SJSA1 (cell line): ENCODE measurements at regions not wholly inside any gene's neighbourhood (a gene's known extent, or its start where the extent isn't known, plus 50 kb on each side); places are given as distances from the start of the nearest gene placed in this dataset.
"Not testable (repeated sequence)": the region's sequence is repeated elsewhere in the genome, so short reads cannot be mapped to it uniquely, and the experiment has no call there.

Experiments
- DNase-seq, 2 experiments: peaks; one replicate each; pipeline ENCODE4 v3.0.0-alpha.2; 2015 to 2020; ENCODE audit warnings: low spot score in 2 of 2, low read depth in 1 of 2
- H3K27ac ChIP-seq: fragments of 250-450 bp; sonication (Bioruptor Pico); 2 replicates; pipeline ENCODE4 v1.5.1; 2020; ENCODE audit warnings: mild to moderate bottlenecking, moderate library complexity
- H3K27me3 ChIP-seq: fragments of 250-450 bp; sonication (Bioruptor Pico); replicated peaks from 2 replicates; pipeline ENCODE4 v1.5.1; 2020; ENCODE audit warnings: mild to moderate bottlenecking, moderate library complexity
- H3K36me3 ChIP-seq: fragments of 250-450 bp; sonication (Bioruptor Pico); 2 replicates; pipeline ENCODE4 v1.5.1; 2020; ENCODE audit warnings: mild to moderate bottlenecking
- H3K4me1 ChIP-seq: fragments of 250-450 bp; sonication (Bioruptor Pico); replicated peaks from 2 replicates; pipeline ENCODE4 v1.6.1; 2021; ENCODE audit warnings: mild to moderate bottlenecking
- H3K4me3 ChIP-seq: fragments of 250-450 bp; sonication (Bioruptor Pico); 2 replicates; pipeline ENCODE4 v1.5.1; 2020; ENCODE audit warnings: mild to moderate bottlenecking
- H3K9me3 ChIP-seq: fragments of 250-450 bp; sonication (Bioruptor Pico); replicated peaks from 2 replicates; pipeline ENCODE4 v1.5.1; 2020; ENCODE audit warnings: mild to moderate bottlenecking

DNA sequence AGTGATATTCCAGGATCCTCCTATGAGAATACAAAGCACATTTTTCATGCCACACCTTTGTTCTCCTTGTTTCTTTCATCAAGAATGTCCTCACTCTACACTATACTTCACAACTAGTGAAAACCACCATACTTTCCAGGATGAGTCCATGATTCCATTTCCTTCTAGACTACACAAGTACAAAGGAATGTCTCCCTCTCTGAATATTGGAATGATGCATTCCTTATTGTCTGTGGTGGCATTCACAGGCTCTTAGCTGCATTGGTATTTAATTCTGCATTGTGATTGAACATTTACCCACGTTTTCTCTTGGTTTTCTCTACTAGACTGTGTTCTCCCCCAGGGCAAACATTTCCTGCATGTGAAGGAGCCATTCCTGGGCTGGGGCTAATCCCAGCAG, 217.5 kb downstream of the RAP2B start:
- Histone ChIP-seq H3K4me1 (no peaks in the 10 kb centered on the region), H3K4me3 (no peak overlapping the region), H3K27ac (no peak overlapping the region), H3K36me3 (no peaks in the 10 kb centered on the region), H3K27me3 (no peaks in the 10 kb centered on the region), H3K9me3 (no peaks in the 10 kb centered on the region)
- peak in 1 of 2 experiments; percentile 11 for DNase-seq

- Histone ChIP-seq H3K9me3 (no peaks in the 10 kb centered on the region), H3K27me3 (no peaks in the 10 kb centered on the region), H3K36me3 (no peaks in the 10 kb centered on the region), H3K4me1 (no peaks in the 10 kb centered on the region), H3K4me3 (no peak overlapping the region), H3K27ac (no peak overlapping the region)
- no peak for DNase-seq
These were observed 223.3 kb downstream of the RAP2B start for GRCh38 chr3:153385343-153385742.

DNA sequence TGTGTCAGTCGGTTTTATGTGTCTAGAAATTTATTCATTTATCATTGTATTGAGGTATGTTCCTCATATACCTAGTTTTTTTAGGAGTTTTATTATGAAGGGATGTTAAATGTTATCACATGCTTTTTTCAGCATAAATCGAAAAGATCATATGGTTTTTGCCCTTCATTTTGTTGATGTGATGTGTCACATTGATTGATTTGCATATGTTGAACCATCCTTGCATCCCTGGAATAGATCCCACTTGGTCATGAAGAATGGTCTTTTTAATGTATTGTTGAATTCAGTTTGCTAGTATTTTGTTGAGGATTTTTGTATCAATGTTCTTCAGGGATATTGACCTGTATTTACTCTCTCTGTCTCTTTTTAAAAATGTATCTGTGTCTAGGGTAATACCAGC, 230.3 kb downstream of the RAP2B start:
- Histone ChIP-seq H3K9me3 (no peaks in the 10 kb centered on the region), H3K4me1 (no peaks in the 10 kb centered on the region), H3K4me3 (no peak overlapping the region), H3K27me3 (no peaks in the 10 kb centered on the region), H3K27ac (no peak overlapping the region), H3K36me3 (no peaks in the 10 kb centered on the region)
- DNase-seq = no peak

- Histone ChIP-seq H3K9me3 (no peaks in the 10 kb centered on the region), H3K36me3 (no peaks in the 10 kb centered on the region), H3K27me3 (no peaks in the 10 kb centered on the region), H3K4me1 (no peaks in the 10 kb centered on the region), H3K27ac (no peak overlapping the region), H3K4me3 (no peak overlapping the region)
- no peak for DNase-seq
These were observed 232.0 kb downstream of the RAP2B start for GRCh38 chr3:153394017-153394416.

DNA sequence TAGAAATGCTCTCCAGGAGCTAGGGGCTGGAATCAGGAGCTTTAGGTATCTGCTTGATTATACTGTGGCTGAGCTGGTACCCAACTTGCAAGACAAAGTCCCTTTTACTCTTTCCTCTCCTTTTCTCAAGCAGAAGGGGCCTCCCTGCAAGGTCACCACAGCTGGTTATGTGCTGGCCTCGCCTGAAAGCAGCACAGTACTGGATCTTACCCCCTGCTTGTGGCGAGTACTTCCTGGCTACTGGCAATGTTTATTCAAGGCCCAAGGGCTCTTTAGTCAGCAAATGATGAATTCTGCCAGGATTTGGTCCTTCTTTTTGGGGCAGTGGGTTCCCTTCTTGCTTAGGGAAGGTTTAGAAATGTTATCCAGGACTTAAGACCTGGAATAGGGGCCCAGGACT, 234.6 kb downstream of the RAP2B start:
- no peaks in the 10 kb centered on the region for H3K4me1 ChIP-seq
- no peaks in the 10 kb centered on the region for H3K36me3 ChIP-seq
- H3K9me3 ChIP-seq = no peaks in the 10 kb centered on the region
- no peak overlapping the region for H3K4me3 ChIP-seq
- no peak overlapping the region for H3K27ac ChIP-seq
- DNase-seq = no peak
- H3K27me3 ChIP-seq = no peaks in the 10 kb centered on the region

- no peaks in the 10 kb centered on the region for H3K9me3 ChIP-seq
- H3K27ac ChIP-seq = no peak overlapping the region
- no peaks in the 10 kb centered on the region for H3K36me3 ChIP-seq
- H3K27me3 ChIP-seq = no peaks in the 10 kb centered on the region
- DNase-seq = no peak
- H3K4me1 ChIP-seq = no peaks in the 10 kb centered on the region
- H3K4me3 ChIP-seq = no peak overlapping the region
These were observed 235.8 kb downstream of the RAP2B start for GRCh38 chr3:153397794-153398193.

GRCh38 chr3:153399636-153400035, 237.6 kb downstream of the RAP2B start:
- H3K4me1 ChIP-seq = no peaks in the 10 kb centered on the region
- no peaks in the 10 kb centered on the region for H3K36me3 ChIP-seq
- no peaks in the 10 kb centered on the region for H3K27me3 ChIP-seq
- DNase-seq = no peak
- H3K27ac ChIP-seq = no peak overlapping the region
- H3K4me3 ChIP-seq = no peak overlapping the region
- no peaks in the 10 kb centered on the region for H3K9me3 ChIP-seq

GRCh38 chr3:153400641-153401040, 238.6 kb downstream of the RAP2B start:
- DNase-seq = no peak
- Histone ChIP-seq H3K4me1 (no peaks in the 10 kb centered on the region), H3K27ac (no peak overlapping the region), H3K27me3 (no peaks in the 10 kb centered on the region), H3K36me3 (no peaks in the 10 kb centered on the region), H3K9me3 (no peaks in the 10 kb centered on the region), H3K4me3 (no peak overlapping the region)

DNA sequence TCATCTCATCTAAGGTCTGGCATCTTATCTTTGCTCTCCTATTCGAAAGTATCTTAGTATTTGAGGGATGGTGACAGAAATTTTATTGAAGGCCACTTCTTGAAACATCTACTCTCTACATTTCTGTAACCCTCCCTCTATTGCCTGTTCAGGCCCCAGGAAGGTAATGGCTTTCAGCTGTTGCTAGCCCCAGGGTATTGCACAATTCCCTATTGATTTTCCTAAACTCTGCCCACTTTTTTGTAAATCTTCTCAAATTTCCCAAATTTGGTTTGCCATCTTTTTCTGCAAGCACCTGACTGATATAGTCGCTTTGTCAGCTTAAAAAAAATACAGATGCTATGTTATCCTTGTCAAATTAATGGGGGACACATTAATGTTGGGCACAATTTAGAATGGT, 242.1 kb downstream of the RAP2B start:
- Histone ChIP-seq H3K4me1 (no peaks in the 10 kb centered on the region), H3K27me3 (no peaks in the 10 kb centered on the region), H3K9me3 (no peaks in the 10 kb centered on the region), H3K27ac (no peak overlapping the region), H3K36me3 (no peaks in the 10 kb centered on the region), H3K4me3 (no peak overlapping the region)
- no peak for DNase-seq

- H3K9me3 ChIP-seq, H3K36me3 ChIP-seq, H3K27me3 ChIP-seq, DNase-seq, H3K4me3 ChIP-seq, H3K27ac ChIP-seq, H3K4me1 ChIP-seq: not testable (repeated sequence)
These were observed 243.3 kb downstream of the RAP2B start for GRCh38 chr3:153405320-153405719.

DNA sequence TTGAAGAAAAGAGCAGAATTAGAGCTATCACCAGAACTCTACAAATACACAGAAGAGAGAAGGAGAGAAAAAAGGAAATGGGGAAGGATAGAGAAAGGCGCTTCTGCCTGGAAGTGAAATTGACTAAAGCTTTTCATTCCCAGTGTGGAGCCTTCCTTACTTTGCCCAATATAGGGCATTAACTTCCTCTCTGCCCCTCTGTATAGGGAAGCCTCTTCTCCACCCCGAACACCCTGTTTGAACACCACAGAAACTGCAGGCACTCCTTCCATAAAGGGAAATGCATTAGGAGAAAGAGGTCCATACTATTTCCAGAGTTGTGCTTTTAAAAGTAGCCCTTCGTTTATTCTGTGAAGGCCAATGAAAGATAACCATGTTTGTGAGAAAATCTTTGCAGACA, 248.5 kb downstream of the RAP2B start:
- Histone ChIP-seq H3K4me1 (no peaks in the 10 kb centered on the region), H3K36me3 (no peaks in the 10 kb centered on the region), H3K27ac (no peak overlapping the region), H3K4me3 (no peak overlapping the region), H3K9me3 (no peaks in the 10 kb centered on the region), H3K27me3 (no peaks in the 10 kb centered on the region)
- no peak for DNase-seq

GRCh38 chr3:153414982-153415381, 253.0 kb downstream of the RAP2B start:
- Histone ChIP-seq H3K27ac (no peak overlapping the region), H3K36me3 (no peaks in the 10 kb centered on the region), H3K4me1 (no peaks in the 10 kb centered on the region), H3K27me3 (no peaks in the 10 kb centered on the region), H3K4me3 (no peak overlapping the region), H3K9me3 (no peaks in the 10 kb centered on the region)
- no peak for DNase-seq

- Histone ChIP-seq H3K4me1 (no peaks in the 10 kb centered on the region), H3K4me3 (no peak overlapping the region), H3K36me3 (no peaks in the 10 kb centered on the region), H3K27me3 (no peaks in the 10 kb centered on the region), H3K9me3 (0 out of 2 replicates have a peak, but pooled peaks cover 3% of the 10 kb centered on the region), H3K27ac (no peak overlapping the region)
- DNase-seq = no peak
These were observed 260.3 kb downstream of the RAP2B start for GRCh38 chr3:153422314-153422713.

DNA sequence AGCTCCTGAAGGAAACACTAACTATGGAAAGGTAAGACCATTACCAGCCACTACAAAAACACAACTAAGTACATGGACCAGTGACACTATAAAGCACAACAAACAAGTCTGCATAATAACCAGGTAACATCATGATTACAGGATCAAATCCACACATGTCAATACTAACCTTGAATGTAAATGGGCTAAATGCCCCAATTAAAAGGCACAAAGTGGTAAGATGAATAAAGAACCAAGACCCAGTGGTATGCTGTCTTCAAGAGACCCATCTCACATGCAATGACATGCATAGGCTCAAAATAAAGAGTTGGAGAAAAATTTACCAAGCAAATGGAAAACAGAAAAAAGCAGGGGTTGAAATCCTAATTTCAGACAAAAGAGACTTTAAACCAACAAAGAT, 261.8 kb downstream of the RAP2B start:
- not testable (repeated sequence) for H3K4me1 ChIP-seq, H3K4me3 ChIP-seq, H3K27me3 ChIP-seq, H3K36me3 ChIP-seq, DNase-seq, H3K27ac ChIP-seq, H3K9me3 ChIP-seq

DNA sequence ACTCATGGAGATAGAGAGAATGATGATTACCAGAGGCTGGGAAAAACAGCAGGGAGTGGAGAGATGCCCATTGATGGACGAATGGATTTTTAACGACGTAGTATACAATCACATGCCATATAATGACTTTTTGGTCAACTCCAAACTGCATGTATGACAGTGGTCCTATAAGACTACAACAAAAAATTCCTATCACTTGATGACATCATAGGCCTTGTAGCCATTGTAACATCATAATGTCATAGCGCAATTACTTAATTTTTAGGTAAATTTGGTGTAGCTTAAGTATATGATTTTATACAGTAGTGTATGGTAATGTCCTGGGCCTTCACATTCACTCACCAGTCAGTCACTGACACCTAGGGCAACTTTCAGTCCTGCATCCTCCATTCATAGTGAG, 264.3 kb downstream of the RAP2B start:
- no peaks in the 10 kb centered on the region for H3K27me3 ChIP-seq
- no peak overlapping the region for H3K4me3 ChIP-seq
- no peak for DNase-seq
- H3K36me3 ChIP-seq = no peaks in the 10 kb centered on the region
- no peak overlapping the region for H3K27ac ChIP-seq
- H3K4me1 ChIP-seq = no peaks in the 10 kb centered on the region
- H3K9me3 ChIP-seq = 0 out of 2 replicates have a peak, but pooled peaks cover 3% of the 10 kb centered on the region
